Stimulated activated CD4-positive, alpha-beta T cell treated with anti-CD3 and anti-CD28 coated beads, TNF-alpha, amount 100 ng/mL, for 24 hours (primary cell): ENCODE measurements at regions not wholly inside any gene's neighbourhood (a gene's known extent, or its start where the extent isn't known, plus 50 kb on each side); places are given as distances from the start of the nearest gene placed in this dataset.

Experiments
- DNase-seq, 3 experiments: peaks; one replicate each; pipeline ENCODE4 v3.0.0-alpha.2; 2020; ENCODE audit warnings: low read depth in 3 of 3

DNA sequence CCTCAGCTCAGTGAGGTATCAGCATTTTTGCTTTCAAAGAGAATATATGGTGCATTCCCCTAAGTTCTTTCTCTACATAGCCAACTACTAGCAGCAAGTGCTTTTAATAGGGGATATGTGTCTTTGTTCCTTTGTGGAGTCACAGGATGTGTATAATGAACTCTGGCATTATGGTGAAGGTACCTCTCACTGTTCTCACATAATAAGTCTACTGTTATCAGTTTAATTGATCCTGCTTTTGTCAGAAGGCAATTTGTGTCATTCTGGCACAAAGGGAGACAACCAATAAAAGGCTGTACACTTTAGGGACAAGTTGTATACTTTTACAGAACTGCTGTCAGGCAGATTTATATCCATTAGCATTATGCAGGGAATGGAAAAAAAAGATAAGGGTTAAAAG is 531.4 kb upstream of the RIOK2 start:
- no peak for DNase-seq

DNA sequence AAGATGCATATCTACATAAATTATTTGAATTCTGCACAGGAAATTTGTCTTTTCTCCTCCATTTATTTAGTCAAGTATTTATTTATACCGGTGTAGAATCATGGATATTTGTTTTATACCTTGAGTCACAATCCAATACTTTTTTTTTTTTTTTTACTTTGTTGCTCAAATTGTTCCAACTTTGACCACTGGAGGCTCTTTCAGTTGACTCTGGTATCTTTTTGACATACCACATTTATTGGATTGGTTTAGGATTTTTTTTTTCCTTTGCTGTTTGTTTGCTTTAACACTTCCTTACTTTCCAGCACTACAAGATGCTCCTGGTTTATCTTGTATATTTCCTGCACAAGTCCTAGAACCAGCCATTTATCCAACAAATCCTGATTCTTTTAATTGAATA is 543.1 kb upstream of the RIOK2 start:
- no peak for DNase-seq

DNA sequence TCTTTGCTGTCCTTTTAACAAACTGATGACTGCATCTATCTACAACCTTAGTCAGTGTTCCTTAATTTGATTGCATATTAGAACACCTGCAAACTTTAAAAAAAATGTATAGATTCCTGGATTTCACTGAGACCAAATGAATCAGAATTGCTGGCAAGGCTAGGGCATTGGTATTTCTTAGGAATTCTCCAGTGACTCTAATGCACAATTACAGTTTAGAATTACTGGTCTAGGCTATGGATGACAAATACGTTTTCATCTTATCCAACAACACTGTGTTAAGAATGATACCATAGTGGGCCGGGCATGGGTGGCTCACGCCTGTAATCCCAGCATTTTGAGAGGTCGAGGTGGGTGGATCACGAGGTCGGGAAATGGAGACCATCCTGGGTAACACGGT is 545.9 kb upstream of the RIOK2 start:
- DNase-seq = no peak

DNA sequence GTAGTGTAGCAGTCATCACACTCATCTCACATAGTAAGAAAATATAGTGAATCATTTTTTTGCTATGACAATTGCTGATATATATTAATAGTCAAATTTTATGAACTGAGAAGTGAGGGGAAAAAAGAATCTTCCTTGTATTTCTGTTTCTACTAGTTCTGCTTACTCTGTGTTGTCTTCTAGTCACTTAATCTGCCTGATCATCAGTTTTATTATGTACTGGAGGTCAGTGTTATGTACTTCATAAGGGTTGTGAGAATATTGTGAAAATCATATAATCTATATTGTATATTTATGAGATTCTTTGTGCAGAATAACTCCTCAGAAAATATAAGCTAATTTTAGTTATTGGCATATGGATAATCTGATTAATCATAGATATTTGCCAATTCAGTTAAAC is 546.9 kb upstream of the RIOK2 start:
- no peak for DNase-seq

DNA sequence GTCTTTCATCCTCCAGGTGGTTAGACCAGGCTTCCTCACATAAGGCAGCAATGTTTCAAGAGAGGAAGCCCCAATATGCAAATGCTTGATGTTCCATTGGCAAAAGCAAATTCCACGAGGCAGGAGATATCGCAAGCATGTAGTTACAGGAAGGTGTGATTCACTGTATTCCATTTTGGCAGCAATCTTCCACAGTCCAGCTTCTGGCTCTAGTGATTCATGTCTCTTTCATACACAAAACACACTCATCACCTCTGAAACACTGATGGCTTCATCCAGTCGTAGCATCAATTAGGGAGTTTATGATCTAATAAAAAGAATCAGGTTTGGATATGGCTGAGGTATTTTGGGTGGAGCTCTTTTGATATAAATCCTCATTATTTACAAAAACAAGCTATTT is 552.2 kb upstream of the RIOK2 start:
- DNase-seq = no peak

DNA sequence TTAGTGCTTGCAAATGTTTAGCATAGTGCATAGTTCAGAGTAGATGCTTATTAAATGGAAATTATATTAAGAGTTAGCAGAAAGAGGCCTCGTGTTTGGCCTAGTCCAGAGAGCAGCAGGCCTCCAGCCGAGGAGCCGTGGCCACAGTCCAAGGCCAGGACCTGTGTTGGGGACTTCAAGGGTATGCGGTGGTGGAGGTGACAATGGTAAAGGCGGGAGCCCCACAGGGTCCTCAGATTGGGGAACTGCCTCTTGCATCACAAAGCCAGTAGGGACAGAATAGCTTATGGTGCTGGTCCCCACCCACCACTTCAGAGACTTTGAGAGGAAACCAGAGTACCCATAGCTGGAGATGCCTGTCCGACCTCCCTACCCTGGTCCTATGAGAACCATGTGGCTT is 554.6 kb upstream of the RIOK2 start:
- DNase-seq = no peak

DNA sequence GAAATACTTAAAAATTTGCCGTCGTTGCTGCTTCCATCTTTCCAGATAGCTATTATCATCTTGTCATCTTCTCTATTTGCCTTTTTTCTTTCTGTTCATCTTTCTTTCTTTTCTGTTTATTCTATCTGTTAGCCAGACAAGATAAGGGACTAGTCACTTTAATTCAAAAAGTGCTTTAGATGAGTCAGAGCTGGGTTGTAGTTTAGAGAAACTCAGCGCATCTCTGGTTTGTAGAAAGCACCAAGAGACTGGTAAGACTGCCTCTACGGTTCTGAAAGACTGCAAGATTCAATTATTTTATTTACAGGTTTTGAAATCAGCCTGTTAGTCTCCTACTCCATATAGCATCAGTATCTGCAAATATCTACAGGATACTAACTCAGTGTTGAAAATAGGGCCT is 562.8 kb upstream of the RIOK2 start:
- DNase-seq = no peak

DNA sequence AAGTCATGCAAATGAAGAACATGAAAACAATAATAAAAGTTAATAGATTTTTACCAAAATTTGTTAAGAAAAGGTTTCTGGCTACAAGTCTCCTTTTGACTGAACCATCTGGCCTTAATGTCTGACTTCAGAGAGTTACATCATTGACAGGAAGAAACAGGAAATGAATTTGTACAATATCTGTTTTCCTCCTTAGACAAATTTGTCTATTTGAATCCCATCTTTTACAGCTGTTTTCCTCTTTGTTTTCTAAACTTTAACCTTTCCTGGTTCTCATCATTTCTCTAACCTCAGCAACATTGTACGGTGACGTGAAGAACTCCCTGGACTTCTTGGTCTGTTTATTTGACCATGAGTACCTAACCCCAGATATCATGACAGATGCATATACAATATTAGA is 567.5 kb upstream of the RIOK2 start:
- DNase-seq = no peak

DNA sequence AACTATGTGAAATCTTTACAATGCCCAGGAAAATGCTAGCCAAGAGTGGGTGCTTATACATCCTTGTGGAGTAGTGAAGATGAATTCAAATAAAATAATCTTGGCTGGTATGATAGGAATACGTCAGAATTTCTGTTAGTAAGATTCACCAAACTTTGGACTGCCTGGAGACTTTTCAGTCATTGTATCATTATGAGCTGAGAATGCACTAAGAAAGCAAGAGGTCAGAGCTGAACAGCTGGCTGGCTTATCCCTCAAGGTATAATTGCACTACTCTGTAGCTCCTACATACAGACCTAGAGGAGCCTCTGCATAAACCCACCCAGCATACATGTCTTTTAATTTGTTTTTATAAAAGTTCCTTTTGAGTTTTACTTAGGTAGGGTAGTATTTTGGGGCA is 568.5 kb upstream of the RIOK2 start:
- no peak for DNase-seq

DNA sequence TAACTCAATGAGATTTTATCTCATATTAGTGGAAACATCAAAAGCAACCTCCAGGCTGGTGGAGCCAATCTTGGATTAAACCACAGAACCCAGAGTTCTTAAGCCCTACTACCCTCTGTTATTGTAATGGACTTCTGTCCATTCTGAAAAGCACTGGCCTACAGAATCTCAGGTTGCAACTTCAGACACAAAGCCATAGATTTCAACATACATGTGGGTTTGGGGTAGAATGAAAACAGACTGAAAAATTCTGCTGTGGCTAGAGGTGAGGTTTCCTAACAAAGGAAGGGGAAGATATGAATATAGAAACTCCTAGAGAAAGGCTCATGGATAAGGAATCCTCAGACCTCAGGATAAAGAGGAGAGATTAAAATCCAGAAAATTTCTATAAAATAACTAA is 569.8 kb upstream of the RIOK2 start:
- no peak for DNase-seq

DNA sequence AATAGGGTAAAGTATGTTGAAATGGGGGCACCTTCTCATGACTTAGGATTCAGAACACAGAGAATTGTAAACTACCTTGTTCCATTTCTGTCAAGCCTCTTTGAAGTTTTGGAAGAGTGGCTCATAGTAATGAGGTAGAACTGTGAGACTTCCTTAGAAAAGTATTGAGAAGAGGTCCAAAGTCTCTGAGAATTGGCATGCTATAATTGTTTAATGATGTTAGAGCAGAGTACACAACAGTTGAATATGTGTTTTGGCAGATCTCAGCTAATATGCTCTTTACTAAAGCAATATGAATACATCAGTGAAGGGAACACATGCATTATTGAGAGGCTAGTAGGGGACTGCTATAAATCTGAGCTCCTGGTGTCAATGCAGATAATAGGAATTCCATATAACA is 579.4 kb upstream of the RIOK2 start:
- no peak for DNase-seq

DNA sequence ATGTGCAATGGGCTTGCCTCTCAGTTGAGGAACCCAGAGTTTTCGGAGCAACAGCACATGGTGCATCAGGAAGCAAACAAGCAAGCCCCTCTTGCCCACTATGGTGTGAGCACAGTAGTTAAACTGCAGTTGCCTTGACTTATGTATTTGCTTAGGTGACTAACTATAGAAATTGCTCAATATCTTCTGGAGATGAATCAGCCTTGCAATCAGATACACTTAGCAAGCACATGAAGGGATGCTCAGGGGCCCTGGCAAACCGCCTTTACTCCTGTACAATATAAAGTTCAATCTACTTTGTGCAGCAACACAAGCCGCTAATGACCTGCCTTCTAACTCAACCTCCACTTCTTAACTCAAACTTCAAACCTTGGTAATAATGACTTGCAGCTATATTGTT is 581.7 kb upstream of the RIOK2 start:
- no peak for DNase-seq

DNA sequence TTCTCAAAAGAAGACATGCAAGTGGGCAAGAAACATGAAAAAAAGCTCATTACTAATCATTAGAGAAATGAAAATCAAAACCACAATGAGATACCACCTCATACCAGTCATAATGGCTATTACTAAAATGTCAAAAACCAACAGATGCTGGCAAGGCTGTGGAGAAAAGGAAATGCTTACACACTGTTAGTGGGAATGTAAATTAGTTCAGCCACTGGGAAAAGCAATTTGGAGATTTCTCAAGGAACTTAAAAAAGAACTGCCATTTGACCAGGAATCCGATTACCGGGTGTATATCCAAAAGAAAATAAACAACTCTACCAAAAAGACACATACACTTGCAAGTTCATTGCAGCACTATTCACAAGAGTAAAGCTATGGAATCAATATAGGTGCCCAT is 595.4 kb upstream of the RIOK2 start:
- no peak for DNase-seq

DNA sequence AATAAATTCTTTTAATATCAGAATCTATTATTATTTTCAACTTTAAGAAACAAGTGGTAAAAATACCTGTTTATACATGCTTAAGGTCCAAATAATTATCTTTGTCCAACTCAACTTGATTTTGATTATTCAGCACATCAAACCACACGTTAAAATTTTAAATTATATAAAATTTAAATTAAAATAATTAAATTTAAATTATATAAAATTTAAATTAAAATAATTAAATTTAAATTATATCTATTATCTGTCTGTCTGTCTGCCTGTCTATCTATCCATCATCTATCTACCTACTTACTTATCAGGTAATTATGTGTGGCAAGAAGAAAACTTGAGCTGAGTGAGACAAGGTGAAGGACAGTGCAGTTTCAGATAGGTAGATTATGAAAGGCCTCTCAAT is 605.3 kb upstream of the RIOK2 start:
- DNase-seq = no peak

DNA sequence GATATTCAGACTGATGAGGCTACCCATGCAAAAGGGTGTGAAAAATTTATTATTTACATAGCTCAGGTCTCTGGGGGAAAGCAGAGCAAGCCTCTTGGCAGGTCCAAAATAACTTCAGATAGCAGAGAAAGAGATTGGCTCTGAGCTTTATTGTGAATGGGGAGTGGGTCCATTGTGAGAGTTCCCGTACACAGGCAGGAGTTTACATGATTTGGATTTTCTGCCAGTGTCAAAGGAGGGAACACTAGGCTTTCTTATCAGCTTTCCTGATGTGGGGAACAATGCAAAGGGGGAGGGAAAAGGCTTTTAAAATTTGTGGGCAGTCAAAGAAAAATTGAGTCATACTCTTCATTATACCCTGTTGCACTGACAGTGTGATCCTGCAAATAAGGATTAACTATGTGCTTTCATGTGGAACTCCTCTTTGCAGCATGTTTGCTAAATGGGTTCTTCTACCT is 615.0 kb upstream of the RIOK2 start:
- DNase-seq = no peak

DNA sequence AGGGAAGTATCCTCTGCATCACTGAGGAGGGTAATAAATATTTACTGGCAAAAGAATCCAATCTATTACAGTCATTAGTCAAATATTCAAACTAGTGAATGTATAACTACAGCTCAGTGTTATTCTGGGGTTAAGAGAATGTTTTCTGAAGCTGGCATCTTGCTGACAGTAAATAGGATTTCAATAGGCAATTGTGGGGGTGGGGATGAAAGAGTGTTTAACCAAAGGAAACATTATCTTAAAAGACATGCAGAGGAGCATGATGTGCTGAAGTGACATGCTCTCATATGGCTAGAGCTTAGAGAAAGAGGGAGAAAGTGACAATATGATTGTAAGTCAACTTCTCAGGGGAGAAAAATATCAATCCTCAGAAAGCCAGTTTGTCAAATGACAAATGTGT is 618.4 kb upstream of the RIOK2 start:
- no peak for DNase-seq

DNA sequence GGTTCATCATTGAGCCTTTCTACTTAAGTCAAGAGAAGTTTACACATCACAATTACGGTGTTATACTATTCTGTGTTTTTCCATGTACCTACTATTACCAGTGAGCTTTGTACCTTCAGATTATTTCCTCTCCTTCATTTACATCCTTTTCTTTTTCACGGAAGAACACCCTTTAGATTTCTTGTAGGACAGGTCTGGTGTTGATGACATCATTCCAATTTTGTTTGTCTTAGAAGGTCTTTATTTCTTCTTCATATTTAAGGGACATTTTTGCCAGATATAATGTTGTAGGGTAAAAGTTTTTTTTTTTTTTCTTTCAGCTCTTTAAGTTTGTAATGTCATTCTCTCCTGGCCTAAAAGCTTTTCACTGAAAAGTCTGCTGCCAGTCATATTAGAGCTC is 637.1 kb upstream of the RIOK2 start:
- DNase-seq = no peak

DNA sequence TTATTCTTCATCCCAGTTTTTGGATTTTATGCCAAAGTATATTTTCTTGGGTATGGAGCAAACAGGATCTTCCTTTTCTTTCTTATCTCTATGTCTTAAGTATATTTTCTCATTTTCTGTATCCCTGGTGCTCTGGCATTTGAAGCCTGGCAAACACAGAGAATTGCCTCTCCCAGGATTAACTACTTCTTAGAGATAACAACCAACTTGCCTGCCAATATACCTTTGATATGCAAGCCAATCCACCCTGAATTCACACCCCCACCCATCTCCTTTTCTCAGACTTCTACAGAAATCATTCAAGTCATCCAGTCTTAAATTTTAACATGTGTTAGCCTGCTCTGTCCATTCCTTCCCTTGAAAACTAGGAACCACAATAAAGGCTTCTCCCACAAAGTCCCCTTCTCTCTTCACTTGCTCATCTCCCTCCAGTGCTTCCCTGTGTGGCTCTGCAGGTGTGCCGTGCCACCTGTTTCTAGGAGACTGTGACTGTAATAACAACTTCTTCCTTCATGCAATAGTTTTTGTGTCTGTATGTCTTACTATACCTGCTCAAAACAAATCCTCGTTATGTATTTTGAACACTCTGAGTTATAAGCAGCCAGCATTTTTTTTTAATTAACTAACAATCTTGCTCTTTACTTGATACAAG is 649.7 kb upstream of the RIOK2 start:
- no peak for DNase-seq

DNA sequence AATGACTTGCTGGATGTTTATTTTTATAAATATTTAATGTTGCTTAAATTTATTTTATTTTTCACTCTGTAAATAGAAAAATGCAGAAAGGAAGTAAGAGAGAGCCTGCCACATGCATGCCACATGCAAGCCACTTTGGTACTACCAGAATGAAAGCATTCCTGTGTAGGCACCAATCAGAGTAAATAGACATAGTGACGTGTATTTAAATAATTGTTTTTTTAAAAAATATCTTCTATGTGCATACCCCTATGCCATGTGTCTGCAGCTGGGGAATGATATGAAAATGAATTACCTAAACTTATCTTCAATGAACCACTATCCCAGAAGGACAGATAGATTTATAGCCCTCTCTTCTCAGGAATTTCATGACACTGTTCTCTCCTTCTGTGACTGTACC is 651.5 kb upstream of the RIOK2 start:
- DNase-seq = no peak

DNA sequence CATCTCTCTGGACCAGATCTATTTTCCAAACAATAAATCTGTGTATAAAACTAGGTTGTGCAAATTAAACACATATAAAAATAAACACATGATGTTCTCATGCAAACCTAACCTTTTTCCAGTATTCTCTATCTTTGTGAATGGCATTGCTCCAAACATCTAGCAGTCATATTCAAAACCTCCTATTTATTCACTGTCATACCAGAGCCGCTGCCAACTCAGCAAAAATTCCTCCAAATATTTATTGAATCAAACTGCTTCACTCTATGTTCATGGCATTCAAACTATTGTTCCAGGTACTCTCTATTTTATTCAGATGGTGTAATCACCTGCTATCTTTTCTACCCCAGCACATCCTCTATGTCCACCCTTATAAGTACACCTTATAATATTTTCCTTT is 652.1 kb upstream of the RIOK2 start:
- DNase-seq = no peak

DNA sequence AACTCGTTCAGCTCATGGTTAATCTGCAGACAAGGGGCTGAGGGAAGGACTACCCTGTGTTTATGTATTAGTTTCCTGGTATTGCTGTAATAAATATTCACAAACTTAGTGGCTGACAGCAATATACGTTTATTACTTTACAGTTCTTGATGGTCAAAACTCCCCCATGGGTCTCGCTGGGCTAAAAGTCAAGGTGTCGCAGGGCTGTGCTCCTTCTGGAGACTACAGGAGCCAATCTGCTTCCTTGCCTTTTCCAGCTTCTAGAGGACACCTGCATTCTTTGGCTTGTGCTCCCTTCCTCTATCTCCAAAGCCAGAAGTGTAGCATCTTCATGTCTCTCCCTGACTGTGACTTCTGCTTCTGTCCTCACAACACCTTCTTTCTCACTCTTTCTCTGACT is 653.8 kb upstream of the RIOK2 start:
- no peak for DNase-seq

DNA sequence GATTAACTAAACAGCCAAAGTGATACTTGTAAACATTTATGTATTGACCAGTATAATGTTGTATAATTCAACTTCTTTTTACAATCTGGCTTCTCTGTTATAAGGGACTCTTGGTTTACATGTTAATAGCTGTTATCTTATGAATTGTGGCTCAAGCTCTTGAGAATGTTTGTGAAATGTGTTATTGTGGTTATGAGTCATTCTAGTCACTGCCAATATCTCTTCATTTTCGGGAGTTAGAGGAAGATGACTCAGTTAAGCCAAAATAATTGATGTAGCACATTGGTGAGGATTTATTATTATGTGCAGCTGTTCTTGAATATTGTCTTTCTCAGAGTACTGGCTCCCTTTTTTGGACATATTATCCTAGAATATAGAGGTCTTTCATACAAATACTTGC is 655.2 kb upstream of the RIOK2 start:
- no peak for DNase-seq

DNA sequence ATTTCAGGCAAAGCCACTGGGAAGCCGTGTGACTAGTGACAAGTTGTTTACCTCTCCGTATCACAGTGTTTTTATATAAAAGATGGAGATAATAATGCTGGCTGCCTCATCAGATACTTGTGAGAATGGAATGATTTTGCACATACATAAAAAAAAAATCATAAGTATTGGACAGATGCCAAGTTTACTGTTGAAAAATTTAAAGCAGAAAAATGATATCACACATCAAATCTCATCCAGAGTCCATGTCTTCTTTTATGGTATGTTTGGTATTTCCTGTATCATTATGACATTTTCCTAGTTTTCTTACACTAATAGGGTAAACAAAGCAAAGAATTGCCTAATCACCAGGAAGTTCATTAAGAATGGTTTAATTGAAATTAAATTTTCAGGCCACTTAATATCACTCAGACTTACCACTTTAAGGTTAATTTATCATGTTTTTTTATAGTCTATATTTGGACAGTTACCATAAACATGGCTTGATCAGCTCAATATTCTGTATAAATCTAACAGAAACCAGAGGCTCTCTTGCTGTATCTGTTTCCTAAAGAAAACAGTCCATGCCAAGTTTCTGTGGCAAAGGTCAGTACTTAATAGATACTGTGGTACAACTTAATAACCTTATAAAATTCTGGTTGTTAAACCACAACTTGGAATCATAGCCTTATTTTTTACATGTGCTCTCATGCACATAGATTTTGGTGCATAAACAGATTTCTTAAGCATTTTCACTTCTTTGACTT is 656.5 kb upstream of the RIOK2 start:
- DNase-seq = no peak

DNA sequence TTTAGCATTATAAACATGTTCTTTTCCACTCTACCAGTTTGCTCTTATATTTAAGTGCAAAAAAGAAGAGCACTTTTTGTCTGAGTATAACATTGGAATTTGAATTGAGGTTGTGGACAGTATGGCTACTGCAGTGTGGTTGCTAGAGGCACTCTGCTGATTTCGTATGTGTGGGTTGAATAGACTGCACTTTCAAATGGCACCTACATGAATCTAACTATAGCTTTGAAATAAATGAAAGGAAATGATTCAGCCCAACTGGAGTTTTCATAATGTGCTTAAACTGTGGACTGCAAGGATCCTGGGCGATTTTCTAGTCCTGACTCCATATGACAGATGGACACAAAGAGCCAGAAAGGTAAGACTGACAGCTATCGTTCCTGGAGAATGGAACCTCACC is 657.6 kb upstream of the RIOK2 start:
- no peak for DNase-seq
